ENCODE measurements at regions not wholly inside any gene's neighbourhood (a gene's known extent, or its start where the extent isn't known, plus 50 kb on each side); places are given as distances from the start of the nearest gene placed in this dataset.

- H3K4me3 ChIP-seq (IDR thresholded peaks at IDR 0.05; ENCODE audit: insufficient read depth, low read depth, low read length) = no peak overlapping the region
- no peak overlapping the region for H2AFZ ChIP-seq (ENCODE audit: low read depth)
- no peak overlapping the region for H3K9ac ChIP-seq
- H3K79me2 ChIP-seq (ENCODE audit: insufficient read depth, low read depth) = no peaks in the 10 kb centered on the region
- H3K27ac ChIP-seq = no peak overlapping the region
- no peaks in the 10 kb centered on the region for H4K20me1 ChIP-seq (ENCODE audit: insufficient read depth)
- no peaks in the 10 kb centered on the region for H3K36me3 ChIP-seq (ENCODE audit: insufficient read depth)
- no peak for TF ChIP-seq CTCF (conservative IDR thresholded peaks at IDR 0.05; ENCODE audit: low read depth, low read length)
- H3K4me1 ChIP-seq (ENCODE audit: low read depth, poor library complexity, severe bottlenecking) = no peaks in the 10 kb centered on the region
- H3K4me2 ChIP-seq = no peak overlapping the region
- H3K27me3 ChIP-seq (ENCODE audit: insufficient read depth, low read depth) = no peaks in the 10 kb centered on the region
These were observed 83.5 kb upstream of the SCAF8 start for GRCh38 chr6:154649721-154650120.

DNA sequence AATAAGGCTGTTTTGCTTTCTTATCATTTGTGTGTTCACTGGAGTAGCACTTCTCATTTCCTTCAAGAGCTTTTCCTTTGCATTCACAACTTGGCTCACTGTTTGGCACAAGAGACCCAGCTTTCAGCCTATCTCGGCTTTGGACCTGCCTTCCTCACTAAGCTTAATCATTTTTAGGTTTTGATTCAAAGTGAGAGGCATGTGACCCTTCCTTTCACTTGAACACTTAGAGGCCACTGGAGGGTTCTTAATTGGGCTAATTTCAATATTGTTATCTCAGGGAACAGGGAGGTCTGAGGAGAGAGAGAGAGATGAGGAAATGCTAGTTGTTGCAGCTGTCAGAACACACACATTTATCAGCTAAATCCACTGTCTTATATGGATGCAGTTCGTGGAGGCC is 82.9 kb upstream of the SCAF8 start:
- H4K20me1 ChIP-seq (ENCODE audit: insufficient read depth) = no peaks in the 10 kb centered on the region
- H2AFZ ChIP-seq (ENCODE audit: low read depth) = no peak overlapping the region
- no peaks in the 10 kb centered on the region for H3K36me3 ChIP-seq (ENCODE audit: insufficient read depth)
- no peaks in the 10 kb centered on the region for H3K27me3 ChIP-seq (ENCODE audit: insufficient read depth, low read depth)
- H3K4me2 ChIP-seq = no peak overlapping the region
- TF ChIP-seq CTCF (conservative IDR thresholded peaks at IDR 0.05; ENCODE audit: low read depth, low read length) = no peak
- no peak overlapping the region for H3K9ac ChIP-seq
- no peaks in the 10 kb centered on the region for H3K4me1 ChIP-seq (ENCODE audit: low read depth, poor library complexity, severe bottlenecking)
- no peak overlapping the region for H3K4me3 ChIP-seq (IDR thresholded peaks at IDR 0.05; ENCODE audit: insufficient read depth, low read depth, low read length)
- no peak overlapping the region for H3K27ac ChIP-seq
- H3K79me2 ChIP-seq (ENCODE audit: insufficient read depth, low read depth) = no peaks in the 10 kb centered on the region

DNA sequence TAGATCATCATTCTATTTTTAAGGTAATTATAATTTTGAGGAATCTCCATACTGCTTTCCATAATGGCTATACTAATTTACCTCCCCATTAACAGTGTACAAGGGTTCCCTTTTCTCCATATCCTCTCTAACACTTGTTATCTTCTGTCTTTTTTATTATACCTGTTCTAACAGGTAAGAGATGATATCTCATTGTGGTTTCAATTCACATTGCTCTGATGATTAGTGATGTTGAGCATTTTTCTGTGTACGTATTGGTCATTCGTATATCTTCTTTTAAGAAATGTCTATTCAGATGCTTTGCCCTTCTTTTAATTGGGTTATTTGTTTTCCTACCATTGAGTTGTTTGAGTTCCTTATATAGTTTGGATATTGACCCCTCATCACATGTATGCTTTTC is 81.6 kb upstream of the SCAF8 start:
- H3K27me3 ChIP-seq (ENCODE audit: insufficient read depth, low read depth) = no peaks in the 10 kb centered on the region
- no peak for TF ChIP-seq CTCF (conservative IDR thresholded peaks at IDR 0.05; ENCODE audit: low read depth, low read length)

GRCh38 chr6:154653385-154653784 is 79.8 kb upstream of the SCAF8 start:
- no peaks in the 10 kb centered on the region for H4K20me1 ChIP-seq (ENCODE audit: insufficient read depth)
- no peaks in the 10 kb centered on the region for H3K36me3 ChIP-seq (ENCODE audit: insufficient read depth)
- TF ChIP-seq CTCF (conservative IDR thresholded peaks at IDR 0.05; ENCODE audit: low read depth, low read length) = no peak
- no peak overlapping the region for H3K4me3 ChIP-seq (IDR thresholded peaks at IDR 0.05; ENCODE audit: insufficient read depth, low read depth, low read length)
- no peaks in the 10 kb centered on the region for H3K4me1 ChIP-seq (ENCODE audit: low read depth, poor library complexity, severe bottlenecking)
- H3K9ac ChIP-seq = no peak overlapping the region
- no peaks in the 10 kb centered on the region for H3K27me3 ChIP-seq (ENCODE audit: insufficient read depth, low read depth)
- H3K27ac ChIP-seq = no peak overlapping the region
- H3K79me2 ChIP-seq (ENCODE audit: insufficient read depth, low read depth) = no peaks in the 10 kb centered on the region
- H2AFZ ChIP-seq (ENCODE audit: low read depth) = no peak overlapping the region
- no peak overlapping the region for H3K4me2 ChIP-seq

More for the DNA sequence above, 81.6 kb upstream of the SCAF8 start:
- Histone ChIP-seq H2AFZ (ENCODE audit: low read depth) (no peak overlapping the region), H3K79me2 (ENCODE audit: insufficient read depth, low read depth) (no peaks in the 10 kb centered on the region), H3K27ac (no peak overlapping the region), H3K36me3 (ENCODE audit: insufficient read depth) (no peaks in the 10 kb centered on the region), H3K4me1 (ENCODE audit: low read depth, poor library complexity, severe bottlenecking) (no peaks in the 10 kb centered on the region), H3K9ac (no peak overlapping the region), H4K20me1 (ENCODE audit: insufficient read depth) (no peaks in the 10 kb centered on the region), H3K4me2 (no peak overlapping the region), H3K4me3 (IDR thresholded peaks at IDR 0.05; ENCODE audit: insufficient read depth, low read depth, low read length) (no peak overlapping the region)

DNA sequence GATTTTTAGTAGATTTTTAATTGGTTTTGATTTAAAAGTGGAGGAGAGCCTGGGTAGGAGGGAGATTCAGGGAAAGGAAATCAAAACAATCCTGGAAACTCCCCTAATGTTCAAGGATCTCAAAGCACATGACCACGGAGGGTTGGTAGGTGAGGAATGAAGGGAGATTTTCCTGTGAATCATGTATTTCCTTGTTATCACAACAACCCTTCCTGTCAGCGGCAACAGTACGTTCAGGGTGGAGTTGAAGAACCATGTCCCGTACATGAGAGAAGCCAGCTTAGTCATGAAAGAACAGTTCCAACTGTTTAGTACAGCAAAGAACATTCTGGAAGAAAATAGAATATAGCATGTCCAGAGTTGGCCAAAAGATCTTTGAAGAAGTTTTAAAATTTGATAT is 79.4 kb upstream of the SCAF8 start:
- Histone ChIP-seq H3K4me3 (IDR thresholded peaks at IDR 0.05; ENCODE audit: insufficient read depth, low read depth, low read length) (no peak overlapping the region), H3K36me3 (ENCODE audit: insufficient read depth) (no peaks in the 10 kb centered on the region), H3K27me3 (ENCODE audit: insufficient read depth, low read depth) (no peaks in the 10 kb centered on the region)

More for the DNA sequence above, 79.4 kb upstream of the SCAF8 start:
- Histone ChIP-seq H2AFZ (ENCODE audit: low read depth) (no peak overlapping the region), H4K20me1 (ENCODE audit: insufficient read depth) (no peaks in the 10 kb centered on the region), H3K79me2 (ENCODE audit: insufficient read depth, low read depth) (no peaks in the 10 kb centered on the region), H3K27ac (no peak overlapping the region), H3K9ac (no peak overlapping the region), H3K4me1 (ENCODE audit: low read depth, poor library complexity, severe bottlenecking) (no peaks in the 10 kb centered on the region), H3K4me2 (no peak overlapping the region)
- TF ChIP-seq CTCF (conservative IDR thresholded peaks at IDR 0.05; ENCODE audit: low read depth, low read length) = no peak
